HG03196 (cell line): ENCODE measurements at regions not wholly inside any gene's neighbourhood (a gene's known extent, or its start where the extent isn't known, plus 50 kb on each side); places are given as distances from the start of the nearest gene placed in this dataset.
"Not testable (repeated sequence)": the region's sequence is repeated elsewhere in the genome, so short reads cannot be mapped to it uniquely, and the experiment has no call there.

Source experiments
- ATAC-seq: cut with Tn5 transposase; IDR thresholded peaks from one replicate; pipeline ENCODE4 v1.9.1; 2021; ENCODE audit not compliant: unreplicated experiment

- ATAC-seq = not testable (repeated sequence)
These were observed 1119.1 kb downstream of the SUCLG1 start for GRCh38 chr2:83339942-83340341.

- ATAC-seq = no peak
These were observed 1127.3 kb downstream of the SUCLG1 start for GRCh38 chr2:83331810-83332209.

GRCh38 chr2:83323038-83323437 is 1136.0 kb downstream of the SUCLG1 start:
- no peak for ATAC-seq

GRCh38 chr2:83320053-83320452 is 1139.0 kb downstream of the SUCLG1 start:
- no peak for ATAC-seq

GRCh38 chr2:83305758-83306378 is 1153.2 kb downstream of the SUCLG1 start:
- no peak for ATAC-seq

GRCh38 chr2:83291083-83291482 is 1168.0 kb downstream of the SUCLG1 start:
- no peak for ATAC-seq

- no peak for ATAC-seq
These were observed 1176.2 kb downstream of the SUCLG1 start for GRCh38 chr2:83282841-83283240.

GRCh38 chr2:83282043-83282795 is 1176.9 kb downstream of the SUCLG1 start:
- ATAC-seq = no peak

- ATAC-seq = no peak
These were observed 1178.7 kb downstream of the SUCLG1 start for GRCh38 chr2:83280391-83280790.

GRCh38 chr2:83273322-83273721 is 1185.8 kb downstream of the SUCLG1 start:
- ATAC-seq = no peak

- no peak for ATAC-seq
These were observed 1197.4 kb downstream of the SUCLG1 start for GRCh38 chr2:83261591-83262136.

- ATAC-seq = no peak
These were observed 1205.2 kb downstream of the SUCLG1 start for GRCh38 chr2:83253848-83254247.

GRCh38 chr2:83251321-83251872 is 1207.7 kb downstream of the SUCLG1 start:
- no peak for ATAC-seq

GRCh38 chr2:83245806-83246537 is 1213.1 kb downstream of the SUCLG1 start:
- not testable (repeated sequence) for ATAC-seq

GRCh38 chr2:83240611-83241010 is 1218.5 kb downstream of the SUCLG1 start:
- ATAC-seq = no peak

- ATAC-seq = no peak
These were observed 1221.0 kb downstream of the SUCLG1 start for GRCh38 chr2:83238111-83238510.

- no peak for ATAC-seq
These were observed 1224.8 kb downstream of the SUCLG1 start for GRCh38 chr2:83234246-83234645.

GRCh38 chr2:83233781-83234180 is 1225.3 kb downstream of the SUCLG1 start:
- no peak for ATAC-seq

- ATAC-seq = no peak
These were observed 1225.8 kb downstream of the SUCLG1 start for GRCh38 chr2:83233326-83233725.

GRCh38 chr2:83229443-83229842 is 1229.6 kb downstream of the SUCLG1 start:
- no peak for ATAC-seq

- ATAC-seq = no peak
These were observed 1234.4 kb downstream of the SUCLG1 start for GRCh38 chr2:83224591-83225200.
